OCI-LY1 (cell line): ENCODE measurements at regions not wholly inside any gene's neighbourhood (a gene's known extent, or its start where the extent isn't known, plus 50 kb on each side); places are given as distances from the start of the nearest gene placed in this dataset.

Source experiments
- H2AFZ ChIP-seq: fragments of 200-600 bp; sonication (generic), shearing (Covaris generic); 2 replicates; pipeline ENCODE4 v1.6.0; 2014; ENCODE audit warnings: antibody characterized with exemption, mild to moderate bottlenecking, low read length
- H3F3A ChIP-seq: fragments of 200-600 bp; sonication (generic), shearing (Covaris generic); 2 replicates; pipeline ENCODE4 v1.6.0; 2014; ENCODE audit warnings: mild to moderate bottlenecking, antibody characterized with exemption, low read length, moderate library complexity; ENCODE audit not compliant: insufficient read depth
- H3K27ac ChIP-seq: fragments of 200-600 bp; sonication (generic); 2 replicates; pipeline ENCODE4 v1.5.1; 2014; ENCODE audit warnings: low read length, mixed run types, mild to moderate bottlenecking, low read depth; ENCODE audit not compliant: poor library complexity, severe bottlenecking
- H3K27me3 ChIP-seq: fragments of 200-600 bp; sonication (generic); 2 replicates; pipeline ENCODE4 v1.6.0; 2014; ENCODE audit warnings: antibody characterized with exemption, mild to moderate bottlenecking, low read length, moderate library complexity; ENCODE audit not compliant: insufficient read depth
- H3K36me3 ChIP-seq: fragments of 200-600 bp; sonication (generic); 2 replicates; pipeline ENCODE4 v1.6.1; 2014; ENCODE audit warnings: mild to moderate bottlenecking, antibody characterized with exemption, low read length, moderate library complexity, mixed read lengths; ENCODE audit not compliant: insufficient read depth
- H3K4me1 ChIP-seq: fragments of 200-600 bp; sonication (generic); 2 replicates; pipeline ENCODE4 v1.5.1; 2014; ENCODE audit warnings: mild to moderate bottlenecking, low read length, moderate library complexity; ENCODE audit not compliant: insufficient read depth, severe bottlenecking
- H3K4me2 ChIP-seq: fragments of 200-600 bp; sonication (generic), shearing (Covaris generic); 2 replicates; pipeline ENCODE4 v1.6.1; 2014; ENCODE audit warnings: low read length
- H3K4me3 ChIP-seq: fragments of 200-600 bp; sonication (generic); 2 replicates; pipeline ENCODE4 v1.5.1; 2014; ENCODE audit warnings: low read length, low read depth, mild to moderate bottlenecking, mixed read lengths; ENCODE audit not compliant: poor library complexity, severe bottlenecking
- H3K79me2 ChIP-seq: fragments of 200-600 bp; shearing (Covaris generic); 2 replicates; pipeline ENCODE4 v1.6.1; 2016; ENCODE audit warnings: mixed run types, low read length, mixed read lengths; ENCODE audit not compliant: insufficient read depth
- H3K9ac ChIP-seq: fragments of 200-600 bp; sonication (generic), shearing (Covaris generic); 2 replicates; pipeline ENCODE4 v1.6.1; 2014; ENCODE audit warnings: mild to moderate bottlenecking, low read length, mixed read lengths
- H3K9me2 ChIP-seq: fragments of 200-600 bp; sonication (generic), shearing (Covaris generic); 2 replicates; pipeline ENCODE4 v1.6.1; 2014; ENCODE audit warnings: low read depth, mild to moderate bottlenecking, low read length, mixed read lengths
- H3K9me3 ChIP-seq: fragments of 200-600 bp; shearing (Covaris generic); 2 replicates; pipeline ENCODE4 v1.6.1; 2014; ENCODE audit warnings: low read length, mixed read lengths
- H4K20me1 ChIP-seq: fragments of 200-600 bp; sonication (generic), shearing (Covaris generic); 2 replicates; pipeline ENCODE4 v1.6.0; 2016; ENCODE audit warnings: mild to moderate bottlenecking, low read length; ENCODE audit not compliant: insufficient read depth
- CTCF ChIP-seq: fragments of 200-600 bp; sonication (generic), shearing (Covaris generic); IDR thresholded peaks from 2 replicates; pipeline ENCODE4 v1.5.1; 2017; ENCODE audit warnings: mild to moderate bottlenecking, antibody characterized with exemption, low read length, moderate library complexity, mixed read lengths
- EZH2 ChIP-seq: fragments of 200-600 bp; sonication (generic), shearing (Covaris generic); IDR thresholded peaks from 2 replicates; pipeline ENCODE4 v1.8.0; 2017; ENCODE audit warnings: borderline replicate concordance, mixed run types, mild to moderate bottlenecking, antibody characterized with exemption, low read length, moderate library complexity, mixed read lengths

- no peaks in the 10 kb centered on the region for H3K79me2 ChIP-seq
- no peak overlapping the region for H3K27ac ChIP-seq
- no peaks in the 10 kb centered on the region for H3K9me2 ChIP-seq
- no peaks in the 10 kb centered on the region for H3K27me3 ChIP-seq
- H3K4me1 ChIP-seq, result no peaks in the 10 kb centered on the region
- no peak overlapping the region for H2AFZ ChIP-seq
- no peaks in the 10 kb centered on the region for H4K20me1 ChIP-seq
- H3K9me3 ChIP-seq, result no peaks in the 10 kb centered on the region
- no peak overlapping the region for H3K9ac ChIP-seq
- no peak for TF ChIP-seq EZH2
- TF ChIP-seq CTCF, result no peak
- no peak overlapping the region for H3K4me3 ChIP-seq
- H3F3A ChIP-seq, result no peaks in the 10 kb centered on the region
- H3K36me3 ChIP-seq, result no peaks in the 10 kb centered on the region
- H3K4me2 ChIP-seq, result no peak overlapping the region
Measured at GRCh38 chr10:36780158-36780557, 345.2 kb upstream of the ANKRD30A start.

- no peak overlapping the region for H3K4me2 ChIP-seq
- H3K4me3 ChIP-seq, result no peak overlapping the region
- TF ChIP-seq EZH2 (no peak), CTCF (peak; percentile 26; the same call in 1 of the 2 replicates)
- H3K4me1 ChIP-seq, result no peaks in the 10 kb centered on the region
- no peaks in the 10 kb centered on the region for H4K20me1 ChIP-seq
- no peak overlapping the region for H2AFZ ChIP-seq
- H3K79me2 ChIP-seq, result no peaks in the 10 kb centered on the region
- H3K9ac ChIP-seq, result no peak overlapping the region
- no peaks in the 10 kb centered on the region for H3K27me3 ChIP-seq
- H3K27ac ChIP-seq, result no peak overlapping the region
- no peaks in the 10 kb centered on the region for H3K36me3 ChIP-seq
- no peaks in the 10 kb centered on the region for H3K9me2 ChIP-seq
- no peaks in the 10 kb centered on the region for H3F3A ChIP-seq
- H3K9me3 ChIP-seq, result no peaks in the 10 kb centered on the region
Measured at GRCh38 chr10:36779238-36779846, 346.1 kb upstream of the ANKRD30A start.

- no peak overlapping the region for H3K27ac ChIP-seq
- no peaks in the 10 kb centered on the region for H3F3A ChIP-seq
- no peaks in the 10 kb centered on the region for H3K27me3 ChIP-seq
- H3K4me1 ChIP-seq, result no peaks in the 10 kb centered on the region
- no peaks in the 10 kb centered on the region for H3K9me3 ChIP-seq
- no peaks in the 10 kb centered on the region for H4K20me1 ChIP-seq
- no peaks in the 10 kb centered on the region for H3K9me2 ChIP-seq
- H3K79me2 ChIP-seq, result no peaks in the 10 kb centered on the region
- H3K4me2 ChIP-seq, result no peak overlapping the region
- H3K36me3 ChIP-seq, result no peaks in the 10 kb centered on the region
- no peak overlapping the region for H3K9ac ChIP-seq
- no peak for TF ChIP-seq EZH2
- no peak overlapping the region for H2AFZ ChIP-seq
- no peak overlapping the region for H3K4me3 ChIP-seq
Measured at GRCh38 chr10:36778651-36779050, 346.7 kb upstream of the ANKRD30A start.

GRCh38 chr10:36773652-36774051 lies 351.7 kb upstream of the ANKRD30A start:
- Histone ChIP-seq H3K9ac (no peak overlapping the region), H3K36me3 (no peaks in the 10 kb centered on the region), H3K27ac (no peak overlapping the region), H3K4me1 (no peaks in the 10 kb centered on the region), H3F3A (no peaks in the 10 kb centered on the region), H3K4me3 (no peak overlapping the region), H3K27me3 (no peaks in the 10 kb centered on the region), H3K4me2 (no peak overlapping the region), H2AFZ (no peak overlapping the region), H4K20me1 (no peaks in the 10 kb centered on the region), H3K9me3 (no peaks in the 10 kb centered on the region), H3K9me2 (no peaks in the 10 kb centered on the region), H3K79me2 (no peaks in the 10 kb centered on the region)
- no peak for TF ChIP-seq EZH2
- TF ChIP-seq CTCF, result no peak
